ENCODE measurements at regions not wholly inside any gene's neighbourhood (a gene's known extent, or its start where the extent isn't known, plus 50 kb on each side); places are given as distances from the start of the nearest gene placed in this dataset.

- TF ChIP-seq BCL11A (IDR thresholded peaks at IDR 0.05; ENCODE audit: low read depth in 2 of 2, low read length in 2 of 2) = no peak
Measured at GRCh38 chr5:91240175-91240574, 142.9 kb downstream of the ARRDC3 start (continued).

Measured in H1 (cell line).